SK-N-SH (cell line): ENCODE measurements at regions not wholly inside any gene's neighbourhood (a gene's known extent, or its start where the extent isn't known, plus 50 kb on each side); places are given as distances from the start of the nearest gene placed in this dataset.
A peak's percentile ranks its signal among the peaks of the same experiment; 100 is the strongest.

Source experiments
- CTCF ChIA-PET: fragments of 300-600, 350-600 bp; formaldehyde crosslinking; extraction: SDS; loops from one replicate; lab custom pipeline; 2021; lab: Yijun Ruan, JAX
- POLR2A ChIA-PET: fragments of 350-600 bp; sonication (Branson Sonifier 250); formaldehyde crosslinking; extraction: SDS; loops from one replicate; lab custom pipeline; 2020; ENCODE audit warnings: antibody characterized with exemption, inconsistent platforms; lab: Yijun Ruan, JAX
- DNase-seq: peaks from one replicate; pipeline ENCODE4 v3.0.0; 2012
- H2AFZ ChIP-seq: fragments of 200-600 bp; sonication (generic); 2 replicates; pipeline ENCODE4 v1.8.1; 2016; ENCODE audit warnings: antibody characterized with exemption, mild to moderate bottlenecking, low read depth
- H3F3A ChIP-seq: fragments of 200-600 bp; sonication (generic); replicated peaks from 2 replicates; pipeline ENCODE3; 2016; ENCODE audit warnings: antibody characterized with exemption, mild to moderate bottlenecking; ENCODE audit not compliant: insufficient read depth
- H3K27ac ChIP-seq, 2 experiments: fragments of 200-500 bp in 1 of 2; fragments of 200-600 bp in 1 of 2; sonication (Bioruptor generic) in 1 of 2; sonication (generic), shearing (Covaris generic) in 1 of 2; 2 replicates each; pipeline versions ENCODE4 v1.5.1 to v1.6.1; 2014 to 2016; ENCODE audit warnings: low read depth in 2 of 2, inconsistent platforms in 1 of 2, low read length in 1 of 2, mild to moderate bottlenecking in 1 of 2, mixed read lengths in 1 of 2
- H3K27me3 ChIP-seq: fragments of 200-600 bp; sonication (generic), shearing (Covaris generic); 2 replicates; pipeline ENCODE4 v1.6.1; 2016; ENCODE audit warnings: mixed run types; ENCODE audit not compliant: insufficient read depth
- H3K36me3 ChIP-seq, 2 experiments: fragments of 200-500 bp in 1 of 2; fragments of 200-600 bp in 1 of 2; sonication (Bioruptor generic) in 1 of 2; sonication (generic) in 1 of 2; replicated peaks in 1 of 2; 2 replicates each; pipeline versions ENCODE3 to v1.5.1; 2014 to 2016; ENCODE audit warnings: low read length in 1 of 2, mild to moderate bottlenecking in 1 of 2; ENCODE audit not compliant: insufficient read depth in 2 of 2, control insufficient read depth in 1 of 2
- H3K4me1 ChIP-seq, 2 experiments: fragments of 200-500 bp in 1 of 2; fragments of 200-600 bp in 1 of 2; sonication (Bioruptor generic) in 1 of 2; sonication (generic), shearing (Covaris generic) in 1 of 2; 2 replicates each; pipeline versions ENCODE4 v1.5.1 to v1.6.1; 2014 to 2016; ENCODE audit warnings: low read depth in 1 of 2, low read length in 1 of 2, mixed run types in 1 of 2; ENCODE audit not compliant: insufficient read depth in 2 of 2, control insufficient read depth in 1 of 2
- H3K4me2 ChIP-seq: fragments of 200-600 bp; sonication (generic), shearing (Covaris generic); 2 replicates; pipeline ENCODE4 v1.6.1; 2017; ENCODE audit warnings: mixed run types
- H3K4me3 ChIP-seq, 2 experiments: fragments of 200-500 bp in 1 of 2; fragments of 200-600 bp in 1 of 2; sonication (Bioruptor generic) in 1 of 2; sonication (generic), shearing (Covaris generic) in 1 of 2; 2 replicates each; pipeline versions ENCODE4 v1.5.1 to v1.8.1; 2014 to 2016; ENCODE audit warnings: low read depth in 2 of 2, inconsistent platforms in 1 of 2, low read length in 1 of 2, mild to moderate bottlenecking in 1 of 2, mixed read lengths in 1 of 2, moderate library complexity in 1 of 2
- H3K79me2 ChIP-seq: fragments of 200-600 bp; sonication (generic); 2 replicates; pipeline ENCODE4 v1.8.1; 2017; ENCODE audit warnings: mild to moderate bottlenecking; ENCODE audit not compliant: insufficient read depth
- H3K9ac ChIP-seq: fragments of 200-600 bp; sonication (generic); 2 replicates; pipeline ENCODE4 v1.6.1; 2017; ENCODE audit warnings: mixed run types
- H3K9me2 ChIP-seq: fragments of 200-600 bp; sonication (generic); 2 replicates; pipeline ENCODE4 v1.6.1; 2017; ENCODE audit warnings: mixed run types
- H3K9me3 ChIP-seq: fragments of 200-600 bp; sonication (generic); 2 replicates; pipeline ENCODE4 v1.6.1; 2017; ENCODE audit warnings: mixed run types, mild to moderate bottlenecking, moderate library complexity
- H4K20me1 ChIP-seq: fragments of 200-600 bp; sonication (generic); 2 replicates; pipeline ENCODE4 v1.6.1; 2017; ENCODE audit warnings: mild to moderate bottlenecking, mixed run types; ENCODE audit not compliant: insufficient read depth
- ELF1 ChIP-seq: IDR thresholded peaks from 2 replicates; pipeline ENCODE4 v1.4.0; 2012
- EP300 ChIP-seq, 2 experiments: IDR thresholded peaks; 2 replicates each; pipeline versions ENCODE4 v1.4.0 to v1.6.1; 2012; ENCODE audit warnings: borderline replicate concordance in 1 of 2, low read depth in 1 of 2, low read length in 1 of 2
- EZH2phosphoT487 ChIP-seq: fragments of 200-600 bp; sonication (generic); IDR thresholded peaks from 2 replicates; pipeline ENCODE4 v1.6.1; 2017; ENCODE audit warnings: low read depth, mixed run types, mild to moderate bottlenecking, antibody characterized with exemption, moderate library complexity, borderline replicate concordance
- FOSL2 ChIP-seq: IDR thresholded peaks from 2 replicates; pipeline ENCODE4 v1.4.0; 2012; ENCODE audit warnings: low read depth, mild to moderate bottlenecking, moderate library complexity, borderline replicate concordance
- FOXJ3 ChIP-seq: sonication (generic); formaldehyde crosslinking; IDR thresholded peaks from 2 replicates; pipeline ENCODE4 v1.5.1; 2020; ENCODE audit warnings: mild to moderate bottlenecking, missing genetic modification reagents
- FOXM1 ChIP-seq: IDR thresholded peaks from 2 replicates; pipeline ENCODE4 v1.4.0; 2012; ENCODE audit warnings: low read depth, mild to moderate bottlenecking
- GABPA ChIP-seq: IDR thresholded peaks from 2 replicates; pipeline ENCODE4 v1.4.0; 2012; ENCODE audit warnings: low read depth, mild to moderate bottlenecking
- JUND ChIP-seq: IDR thresholded peaks from 2 replicates; pipeline ENCODE4 v1.4.0; 2012
- MEF2A ChIP-seq: IDR thresholded peaks from 2 replicates; pipeline ENCODE4 v1.4.0; 2012; ENCODE audit warnings: low read depth, borderline replicate concordance
- MXI1 ChIP-seq: IDR thresholded peaks from 2 replicates; pipeline ENCODE4 v1.6.1; 2012; ENCODE audit warnings: mild to moderate bottlenecking, low read depth, low read length, improper control_type of control experiment
- NFIC ChIP-seq: IDR thresholded peaks from 2 replicates; pipeline ENCODE4 v1.4.0; 2012; ENCODE audit warnings: borderline replicate concordance
- NRF1 ChIP-seq: IDR thresholded peaks from 2 replicates; pipeline ENCODE4 v1.6.1; 2012; ENCODE audit warnings: low read depth, mild to moderate bottlenecking, low read length
- PBX3 ChIP-seq: IDR thresholded peaks from 2 replicates; pipeline ENCODE4; 2012
- POLR2AphosphoS5 ChIP-seq: IDR thresholded peaks from 2 replicates; pipeline ENCODE4 v1.6.1; 2012; ENCODE audit warnings: low read depth, low read length
- RAD21 ChIP-seq: IDR thresholded peaks from 2 replicates; pipeline ENCODE4 v1.6.1; 2012; ENCODE audit warnings: mild to moderate bottlenecking, low read length
- RCOR1 ChIP-seq: fragments of 150-350 bp; IDR thresholded peaks from 2 replicates; pipeline ENCODE4 v1.6.1; 2017; ENCODE audit warnings: antibody characterized with exemption, low read length
- RXRA ChIP-seq: IDR thresholded peaks from 2 replicates; pipeline ENCODE4 v1.4.0; 2012; ENCODE audit warnings: low read depth, mild to moderate bottlenecking, borderline replicate concordance
- SIN3A ChIP-seq: IDR thresholded peaks from 2 replicates; pipeline ENCODE4 v1.6.1; 2012; ENCODE audit warnings: low read depth, mild to moderate bottlenecking, low read length, moderate library complexity, borderline replicate concordance
- SMC3 ChIP-seq: IDR thresholded peaks from 2 replicates; pipeline ENCODE4 v1.6.1; 2012; ENCODE audit warnings: low read depth, low read length, improper control_type of control experiment
- TAF1 ChIP-seq: IDR thresholded peaks from 2 replicates; pipeline ENCODE4 v1.6.1; 2012; ENCODE audit warnings: low read depth, mild to moderate bottlenecking, low read length, moderate library complexity, borderline replicate concordance
- TCF12 ChIP-seq: IDR thresholded peaks from 2 replicates; pipeline ENCODE4 v1.4.0; 2012
- TEAD4 ChIP-seq: IDR thresholded peaks from 2 replicates; pipeline ENCODE4 v1.4.0; 2012; ENCODE audit warnings: mild to moderate bottlenecking, borderline replicate concordance; ENCODE audit not compliant: insufficient read depth
- USF1 ChIP-seq: IDR thresholded peaks from 2 replicates; pipeline ENCODE4 v1.4.0; 2012; ENCODE audit warnings: low read depth, borderline replicate concordance
- USF2 ChIP-seq: fragments of 150-350 bp; IDR thresholded peaks from 2 replicates; pipeline ENCODE4 v1.6.1; 2017; ENCODE audit warnings: antibody characterized with exemption, low read length, low read depth, borderline replicate concordance
- YY1 ChIP-seq: IDR thresholded peaks from 2 replicates; pipeline ENCODE4 v1.4.0; 2012; ENCODE audit warnings: low read depth, mild to moderate bottlenecking
- ZBTB33 ChIP-seq: IDR thresholded peaks from 2 replicates; pipeline ENCODE4 v1.4.0; 2012; ENCODE audit warnings: low read depth, borderline replicate concordance
- WGBS: methylation state at CpG from one replicate; pipeline ENCODE4 v1.1.6; 2017; ENCODE audit warnings: low lambda C conversion rate; 5-methylcytosine and 5-hydroxymethylcytosine counted together
- TF ChIP-seq, protein P1 (sequence below): fragments of 150-350 bp; IDR thresholded peaks from 2 replicates; pipeline ENCODE4 v1.6.1; 2016; ENCODE audit warnings: mild to moderate bottlenecking, low read depth, low read length
- TF ChIP-seq, protein P2 (sequence below): fragments of 200-600 bp; sonication (generic); IDR thresholded peaks from 2 replicates; pipeline ENCODE4 v1.6.1; 2017; ENCODE audit warnings: antibody characterized with exemption, mild to moderate bottlenecking, moderate library complexity
- TF ChIP-seq, protein P3 (sequence below): IDR thresholded peaks from 2 replicates; pipeline ENCODE4 v1.4.0; 2012; ENCODE audit warnings: low read depth

GRCh38 chr4:38290366-38290765 lies 330.2 kb downstream of the PTTG2 start:
- no peaks in the 10 kb centered on the region for H3K9me2 ChIP-seq
- CTCF ChIA-PET, result no interaction called here
- H4K20me1 ChIP-seq, result no peaks in the 10 kb centered on the region
- H3K27me3 ChIP-seq, result no peaks in the 10 kb centered on the region
- peaks cover 0 to 4% of the 10 kb centered on the region in 2 experiments; a peak in 1 of 4 replicates for H3K4me1 ChIP-seq
- DNase-seq, result no peak
- peaks cover 6% of the 10 kb centered on the region for H3F3A ChIP-seq
- 0 out of 2 replicates have a peak overlapping the region, but pooled peaks have one; percentile 24 for H3K4me2 ChIP-seq
- no peaks in the 10 kb centered on the region for H3K9me3 ChIP-seq
- H2AFZ ChIP-seq, result no peak overlapping the region; the same call in 1 of the 2 replicates
- no peak overlapping the region for H3K27ac ChIP-seq
- 63% methylated on average over 3 of the region's 3 CpGs for whole genome bisulfite sequencing
- POLR2A ChIA-PET, result no interaction called here
- H3K9ac ChIP-seq, result no peak overlapping the region
- H3K4me3 ChIP-seq, result no peak overlapping the region
- no peaks in the 10 kb centered on the region for H3K79me2 ChIP-seq
- H3K36me3 ChIP-seq, result no peaks in the 10 kb centered on the region
- TF ChIP-seq, protein P1, sequence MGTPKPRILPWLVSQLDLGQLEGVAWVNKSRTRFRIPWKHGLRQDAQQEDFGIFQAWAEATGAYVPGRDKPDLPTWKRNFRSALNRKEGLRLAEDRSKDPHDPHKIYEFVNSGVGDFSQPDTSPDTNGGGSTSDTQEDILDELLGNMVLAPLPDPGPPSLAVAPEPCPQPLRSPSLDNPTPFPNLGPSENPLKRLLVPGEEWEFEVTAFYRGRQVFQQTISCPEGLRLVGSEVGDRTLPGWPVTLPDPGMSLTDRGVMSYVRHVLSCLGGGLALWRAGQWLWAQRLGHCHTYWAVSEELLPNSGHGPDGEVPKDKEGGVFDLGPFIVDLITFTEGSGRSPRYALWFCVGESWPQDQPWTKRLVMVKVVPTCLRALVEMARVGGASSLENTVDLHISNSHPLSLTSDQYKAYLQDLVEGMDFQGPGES, result no peak
- TF ChIP-seq JUND (peak; percentile 81), RXRA (peak; percentile 58; the same call in 1 of the 2 replicates), POLR2AphosphoS5 (no peak), EZH2phosphoT487 (no peak), MXI1 (no peak), FOXJ3 (CRISPR knock-in tag) (no peak), TEAD4 (0 out of 2 replicates have a peak, but pooled peaks have one; percentile 29), USF2 (no peak), TAF1 (no peak), TCF12 (peak; percentile 83), SMC3 (no peak), GABPA (no peak), MEF2A (no peak), PBX3 (peak; percentile 63), NRF1 (no peak), FOXM1 (no peak), FOSL2 (peak; percentile 77), ZBTB33 (no peak), USF1 (no peak), YY1 (no peak), NFIC (peak; percentile 49), RCOR1 (no peak), RAD21 (no peak), ELF1 (no peak), EP300 (IDR thresholded peaks at IDR 0.05; ENCODE audit: borderline replicate concordance in 1 of 2, low read depth in 1 of 2, low read length in 1 of 2) (peak in 1 of 2 experiments; percentile 54; a peak in 1 of 4 replicates), SIN3A (no peak)
- TF ChIP-seq, protein P2, sequence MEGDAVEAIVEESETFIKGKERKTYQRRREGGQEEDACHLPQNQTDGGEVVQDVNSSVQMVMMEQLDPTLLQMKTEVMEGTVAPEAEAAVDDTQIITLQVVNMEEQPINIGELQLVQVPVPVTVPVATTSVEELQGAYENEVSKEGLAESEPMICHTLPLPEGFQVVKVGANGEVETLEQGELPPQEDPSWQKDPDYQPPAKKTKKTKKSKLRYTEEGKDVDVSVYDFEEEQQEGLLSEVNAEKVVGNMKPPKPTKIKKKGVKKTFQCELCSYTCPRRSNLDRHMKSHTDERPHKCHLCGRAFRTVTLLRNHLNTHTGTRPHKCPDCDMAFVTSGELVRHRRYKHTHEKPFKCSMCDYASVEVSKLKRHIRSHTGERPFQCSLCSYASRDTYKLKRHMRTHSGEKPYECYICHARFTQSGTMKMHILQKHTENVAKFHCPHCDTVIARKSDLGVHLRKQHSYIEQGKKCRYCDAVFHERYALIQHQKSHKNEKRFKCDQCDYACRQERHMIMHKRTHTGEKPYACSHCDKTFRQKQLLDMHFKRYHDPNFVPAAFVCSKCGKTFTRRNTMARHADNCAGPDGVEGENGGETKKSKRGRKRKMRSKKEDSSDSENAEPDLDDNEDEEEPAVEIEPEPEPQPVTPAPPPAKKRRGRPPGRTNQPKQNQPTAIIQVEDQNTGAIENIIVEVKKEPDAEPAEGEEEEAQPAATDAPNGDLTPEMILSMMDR, result no peak
- TF ChIP-seq, protein P3, sequence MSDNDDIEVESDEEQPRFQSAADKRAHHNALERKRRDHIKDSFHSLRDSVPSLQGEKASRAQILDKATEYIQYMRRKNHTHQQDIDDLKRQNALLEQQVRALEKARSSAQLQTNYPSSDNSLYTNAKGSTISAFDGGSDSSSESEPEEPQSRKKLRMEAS, result peak; percentile 14; the same call in 1 of the 2 replicates
